Ishikawa (cell line): ENCODE measurements at regions not wholly inside any gene's neighbourhood (a gene's known extent, or its start where the extent isn't known, plus 50 kb on each side); places are given as distances from the start of the nearest gene placed in this dataset.

Source experiments
- CEBPB ChIP-seq: IDR thresholded peaks from 2 replicates; pipeline ENCODE4 v1.6.1; 2012
- CREB1 ChIP-seq: IDR thresholded peaks from 2 replicates; pipeline ENCODE4 v1.6.1; 2012; ENCODE audit warnings: low read depth
- EGR1 ChIP-seq: IDR thresholded peaks from 2 replicates; pipeline ENCODE4 v1.6.1; 2012
- EP300 ChIP-seq: IDR thresholded peaks from 2 replicates; pipeline ENCODE4 v1.6.1; 2012; ENCODE audit warnings: borderline replicate concordance
- FOXM1 ChIP-seq: IDR thresholded peaks from 2 replicates; pipeline ENCODE4 v1.6.1; 2012; ENCODE audit warnings: low read depth, borderline replicate concordance
- MAX ChIP-seq: IDR thresholded peaks from 2 replicates; pipeline ENCODE4 v1.6.1; 2012
- NFIC ChIP-seq: IDR thresholded peaks from 2 replicates; pipeline ENCODE4 v1.6.1; 2012
- RAD21 ChIP-seq: IDR thresholded peaks from 2 replicates; pipeline ENCODE4 v1.6.1; 2012; ENCODE audit warnings: low read depth
- REST ChIP-seq: IDR thresholded peaks from 2 replicates; pipeline ENCODE4 v1.6.1; 2012; ENCODE audit warnings: low read depth, mild to moderate bottlenecking
- TAF1 ChIP-seq: IDR thresholded peaks from 2 replicates; pipeline ENCODE4 v1.6.1; 2012; ENCODE audit warnings: low read depth, mild to moderate bottlenecking
- TCF12 ChIP-seq: IDR thresholded peaks from 2 replicates; pipeline ENCODE4 v1.6.1; 2012; ENCODE audit warnings: low read depth
- TEAD4 ChIP-seq: IDR thresholded peaks from 2 replicates; pipeline ENCODE4 v1.6.1; 2012
- USF1 ChIP-seq: IDR thresholded peaks from 2 replicates; pipeline ENCODE4 v1.6.1; 2012
- YY1 ChIP-seq: IDR thresholded peaks from 2 replicates; pipeline ENCODE4 v1.6.1; 2012; ENCODE audit warnings: low read depth
- ZBTB7A ChIP-seq: IDR thresholded peaks from 2 replicates; pipeline ENCODE4 v1.6.1; 2012; ENCODE audit warnings: low read depth

GRCh38 chr4:56743550-56743949, 62.5 kb upstream of the HOPX start:
- TF ChIP-seq TEAD4 (no peak), YY1 (no peak), ZBTB7A (no peak), RAD21 (no peak), MAX (no peak), USF1 (no peak), TAF1 (no peak), REST (no peak), CREB1 (no peak), EP300 (no peak), EGR1 (no peak), TCF12 (no peak), NFIC (no peak), FOXM1 (no peak)

GRCh38 chr4:56742080-56742871, 61.2 kb upstream of the HOPX start:
- TF ChIP-seq MAX (no peak), TCF12 (no peak)

GRCh38 chr4:56741595-56741994, 60.5 kb upstream of the HOPX start:
- TF ChIP-seq RAD21 = no peak

- TF ChIP-seq EP300 (no peak), CREB1 (no peak), YY1 (no peak), TEAD4 (no peak), TAF1 (no peak), ZBTB7A (no peak), TCF12 (no peak), NFIC (no peak), MAX (no peak), CEBPB (no peak), FOXM1 (no peak), EGR1 (no peak), REST (no peak)
Measured at GRCh38 chr4:56739066-56739777, 58.1 kb upstream of the HOPX start.

- no peak for TF ChIP-seq YY1
Measured at GRCh38 chr4:56737666-56738065, 56.6 kb upstream of the HOPX start.

GRCh38 chr4:56733352-56733751, 52.3 kb upstream of the HOPX start:
- no peak for TF ChIP-seq REST
- no peak for TF ChIP-seq RAD21
- TF ChIP-seq EP300 = no peak
- TF ChIP-seq TCF12 = no peak
